Suprapubic skin (tissue), 2 donors: ENCODE measurements at regions not wholly inside any gene's neighbourhood (a gene's known extent, or its start where the extent isn't known, plus 50 kb on each side); places are given as distances from the start of the nearest gene placed in this dataset.

Experiments
- EP300 ChIP-seq: sonication (generic); formaldehyde crosslinking; IDR thresholded peaks from one replicate; pipeline ENCODE4 v1.6.1; 2017; ENCODE audit warnings: antibody characterized with exemption
- POLR2A ChIP-seq, 2 donors: fragments of 450-650 bp; IDR thresholded peaks; one replicate each; pipeline ENCODE4 v1.6.1; 2017; ENCODE audit warnings: antibody characterized with exemption in 2 of 2, mild to moderate bottlenecking in 2 of 2, moderate library complexity in 2 of 2

DNA sequence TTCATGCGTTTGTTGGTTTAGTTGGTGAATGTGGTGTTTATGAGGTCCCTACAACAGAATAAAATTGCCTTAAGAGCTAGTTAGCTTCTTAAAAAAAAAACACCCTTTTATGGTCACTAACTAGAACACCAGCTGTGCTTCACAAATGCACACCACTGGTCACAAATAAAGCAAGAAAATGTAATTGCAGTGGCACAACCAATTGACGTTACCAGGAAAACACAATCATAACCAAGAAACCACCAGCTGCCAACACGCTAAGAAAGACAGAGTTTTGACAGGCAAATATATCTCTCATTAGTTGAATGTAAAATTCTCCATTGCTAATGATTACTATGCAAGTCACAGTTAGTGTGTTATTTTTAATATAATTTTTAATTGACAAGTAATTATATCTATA is 389.9 kb downstream of the ADAMTS20 start:
- TF ChIP-seq POLR2A (IDR thresholded peaks at IDR 0.05) (no peak), EP300 (no peak)
